GM06990 (cell line): ENCODE measurements at regions not wholly inside any gene's neighbourhood (a gene's known extent, or its start where the extent isn't known, plus 50 kb on each side); places are given as distances from the start of the nearest gene placed in this dataset.

ENCODE experiments used
- DNase-seq: peaks from one replicate; pipeline ENCODE4 v3.0.0-alpha.2; 2011; ENCODE audit not compliant: insufficient read length; ENCODE audit errors: extremely low read depth
- H3K27me3 ChIP-seq: replicated peaks from 2 replicates; pipeline ENCODE4 v1.6.0; 2011; ENCODE audit warnings: low read length; ENCODE audit not compliant: control insufficient read depth, insufficient read depth
- H3K36me3 ChIP-seq: 2 replicates; pipeline ENCODE4 v1.5.1; 2011; ENCODE audit warnings: low read length; ENCODE audit not compliant: control insufficient read depth, insufficient read depth
- H3K4me3 ChIP-seq: replicated peaks from 2 replicates; pipeline ENCODE4 v1.5.1; 2011; ENCODE audit warnings: low read depth, mild to moderate bottlenecking, control low read depth, low read length
- CTCF ChIP-seq: IDR thresholded peaks from 2 replicates; pipeline ENCODE4 v1.5.1; 2011; ENCODE audit warnings: low read length, control low read depth, mild to moderate bottlenecking, inconsistent platforms; ENCODE audit not compliant: insufficient read depth, poor library complexity, severe bottlenecking

- Histone ChIP-seq H3K36me3 (no peaks in the 10 kb centered on the region), H3K4me3 (no peak overlapping the region), H3K27me3 (no peaks in the 10 kb centered on the region)
- no peak for TF ChIP-seq CTCF
- DNase-seq: no peak
These were observed 90.3 kb downstream of the TMEM168 start for GRCh38 chr7:112699725-112700513.

- DNase-seq: no peak
- Histone ChIP-seq H3K4me3 (no peak overlapping the region), H3K27me3 (no peaks in the 10 kb centered on the region), H3K36me3 (no peaks in the 10 kb centered on the region)
- TF ChIP-seq CTCF: no peak
These were observed 88.7 kb downstream of the TMEM168 start for GRCh38 chr7:112701456-112701855.

GRCh38 chr7:112707655-112708054 lies 82.5 kb downstream of the TMEM168 start:
- Histone ChIP-seq H3K27me3 (no peaks in the 10 kb centered on the region), H3K4me3 (no peak overlapping the region), H3K36me3 (no peaks in the 10 kb centered on the region)
- no peak for DNase-seq
- no peak for TF ChIP-seq CTCF

GRCh38 chr7:112708236-112708635 lies 82.0 kb downstream of the TMEM168 start:
- TF ChIP-seq CTCF: no peak
- no peaks in the 10 kb centered on the region for H3K36me3 ChIP-seq
- no peaks in the 10 kb centered on the region for H3K27me3 ChIP-seq
- H3K4me3 ChIP-seq: no peak overlapping the region
- no peak for DNase-seq
